Stimulated activated CD8-positive, alpha-beta memory T cell treated with anti-CD3 and anti-CD28 coated beads, Interleukin-4, amount 100 ng/mL, for 24 hours (primary cell): ENCODE measurements at regions not wholly inside any gene's neighbourhood (a gene's known extent, or its start where the extent isn't known, plus 50 kb on each side); places are given as distances from the start of the nearest gene placed in this dataset.

Experiments
- DNase-seq: peaks from one replicate; pipeline ENCODE4 v3.0.0-alpha.2; 2020; ENCODE audit warnings: low read depth

DNA sequence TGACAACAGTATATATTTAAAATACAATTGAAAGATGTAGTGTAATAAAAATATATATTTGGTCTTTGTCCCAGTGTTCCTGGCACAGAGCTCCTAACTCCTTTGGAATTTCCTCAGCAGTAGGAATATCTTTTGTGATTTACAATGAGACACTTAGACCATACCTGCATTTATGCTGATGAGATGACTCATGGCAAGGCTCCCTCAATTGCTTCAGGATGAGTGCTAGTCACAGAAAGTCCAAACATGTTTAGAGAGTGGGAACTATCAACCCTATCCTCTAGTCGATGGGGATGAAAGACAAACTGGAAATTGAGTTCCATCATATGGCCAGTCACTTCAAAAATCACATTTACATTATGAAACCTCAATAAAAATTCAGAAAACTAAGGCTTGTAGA, 588.3 kb upstream of the LMCD1 start:
- DNase-seq = no peak

- DNase-seq = no peak
These were observed 586.3 kb upstream of the LMCD1 start for GRCh38 chr3:7915356-7915755.

DNA sequence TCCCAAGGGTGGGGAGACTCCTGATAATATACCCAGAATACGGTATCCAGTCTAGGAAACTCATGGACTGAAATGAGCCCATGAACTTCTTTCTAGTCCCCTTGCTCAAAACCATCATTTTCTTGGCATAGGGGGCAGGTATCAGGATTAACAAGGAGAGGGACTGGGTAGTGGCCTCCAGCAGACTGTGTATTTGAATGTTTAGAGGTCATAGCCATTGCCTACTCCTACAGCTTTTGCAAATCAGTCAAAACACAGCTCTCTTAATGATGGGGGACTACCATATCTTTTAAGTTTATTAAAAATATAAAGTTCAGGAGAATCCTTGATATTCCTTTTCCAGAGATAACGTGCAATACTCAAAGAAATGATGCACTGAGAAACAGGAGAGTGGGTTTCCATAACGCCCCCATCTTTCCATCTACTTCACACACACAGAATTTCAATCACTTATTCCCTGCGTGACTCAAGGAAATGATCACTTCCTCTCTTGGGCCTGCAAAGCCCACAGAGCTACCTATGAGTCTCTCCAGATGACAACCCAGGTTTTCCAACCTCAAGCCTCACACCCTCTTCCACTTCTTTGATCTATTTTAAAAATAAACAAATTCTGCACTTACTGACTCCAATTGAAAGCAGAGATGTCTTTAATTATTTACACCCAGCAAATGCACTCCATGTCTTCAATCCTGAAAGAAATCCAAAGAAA, 584.0 kb upstream of the LMCD1 start:
- peak; percentile 0 for DNase-seq

GRCh38 chr3:7920211-7920610, 581.4 kb upstream of the LMCD1 start:
- no peak for DNase-seq

DNA sequence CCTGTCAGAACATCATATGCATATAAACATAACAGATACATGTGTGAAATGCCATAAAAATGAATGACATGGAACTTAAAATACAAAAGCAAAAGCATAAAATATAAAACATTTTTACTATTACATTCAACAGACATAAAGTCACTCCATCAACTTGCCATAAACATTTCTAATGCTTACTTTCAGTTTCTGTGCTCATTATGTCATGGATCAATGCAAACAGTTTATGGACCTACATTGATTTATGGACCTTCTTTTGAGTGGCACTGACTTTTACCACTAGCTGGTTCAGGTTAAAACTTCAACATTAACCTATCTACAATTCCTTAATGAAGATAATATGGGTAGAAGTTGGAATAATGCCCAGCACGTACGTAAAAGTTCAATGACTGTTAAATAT, 577.4 kb upstream of the LMCD1 start:
- DNase-seq = no peak

GRCh38 chr3:7927015-7927414, 574.6 kb upstream of the LMCD1 start:
- DNase-seq = no peak

DNA sequence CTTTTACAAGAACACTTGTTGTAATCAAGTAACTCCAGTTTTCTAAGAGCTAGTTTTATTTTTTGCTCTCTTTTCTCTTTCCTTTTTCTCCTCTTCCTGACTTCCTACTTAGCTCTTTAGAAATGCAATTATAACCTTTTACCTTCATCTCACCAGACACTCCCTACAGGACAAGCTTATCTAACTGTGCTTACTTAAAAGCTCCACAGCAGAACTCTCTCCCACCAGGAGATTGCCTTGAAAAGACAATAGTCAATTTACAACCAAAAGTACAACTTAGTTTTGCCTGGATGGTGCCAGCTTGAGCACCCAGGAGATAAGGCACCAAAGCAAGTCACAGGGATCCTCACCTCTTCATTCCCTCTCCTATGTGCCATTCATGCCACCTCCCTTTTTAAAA, 573.8 kb upstream of the LMCD1 start:
- DNase-seq = no peak

GRCh38 chr3:7929319-7929889, 572.2 kb upstream of the LMCD1 start:
- DNase-seq = no peak

DNA sequence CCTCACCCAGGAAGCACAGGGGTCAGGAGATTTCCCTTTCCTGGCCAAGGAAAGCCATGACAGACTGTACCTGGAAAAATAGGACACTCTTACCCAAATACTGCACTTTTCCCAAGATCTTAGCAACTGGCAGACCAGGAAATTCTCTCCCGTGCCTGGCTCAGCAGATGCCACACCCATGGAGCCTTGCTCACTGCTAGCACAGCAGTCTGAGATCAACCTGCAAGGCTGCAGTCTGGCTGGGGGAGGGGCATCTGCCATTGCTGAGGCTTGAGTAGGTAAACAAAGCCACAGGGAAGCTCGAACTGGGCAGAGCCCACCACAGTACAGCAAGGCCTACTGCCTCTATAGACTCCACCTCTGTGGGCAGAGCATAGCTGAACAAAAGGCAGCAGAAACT, 567.3 kb upstream of the LMCD1 start:
- DNase-seq = no peak

DNA sequence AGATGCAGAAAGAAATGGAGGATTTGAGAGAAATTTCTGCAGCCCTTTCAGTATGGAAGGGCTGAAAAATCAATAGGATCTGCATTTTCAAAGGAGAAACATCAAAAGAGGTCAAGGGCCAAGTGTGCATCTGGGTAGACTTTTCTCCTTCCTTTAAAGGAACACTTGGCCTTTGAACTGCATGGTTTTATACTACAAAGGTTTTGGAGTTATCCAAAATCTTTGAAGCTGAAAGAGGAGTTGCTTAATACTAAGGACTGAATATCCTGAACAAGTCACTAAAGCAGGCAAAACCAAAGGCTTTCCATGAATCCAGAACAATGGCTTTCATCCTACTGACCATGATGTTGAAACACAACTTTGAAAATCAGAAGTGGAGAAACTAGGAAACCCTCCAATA, 553.7 kb upstream of the LMCD1 start:
- no peak for DNase-seq

GRCh38 chr3:7950890-7951289, 550.7 kb upstream of the LMCD1 start:
- no peak for DNase-seq

GRCh38 chr3:7953449-7954014, 548.1 kb upstream of the LMCD1 start:
- no peak for DNase-seq

GRCh38 chr3:7957024-7957423, 544.6 kb upstream of the LMCD1 start:
- no peak for DNase-seq

GRCh38 chr3:7959094-7959493, 542.5 kb upstream of the LMCD1 start:
- DNase-seq = no peak

DNA sequence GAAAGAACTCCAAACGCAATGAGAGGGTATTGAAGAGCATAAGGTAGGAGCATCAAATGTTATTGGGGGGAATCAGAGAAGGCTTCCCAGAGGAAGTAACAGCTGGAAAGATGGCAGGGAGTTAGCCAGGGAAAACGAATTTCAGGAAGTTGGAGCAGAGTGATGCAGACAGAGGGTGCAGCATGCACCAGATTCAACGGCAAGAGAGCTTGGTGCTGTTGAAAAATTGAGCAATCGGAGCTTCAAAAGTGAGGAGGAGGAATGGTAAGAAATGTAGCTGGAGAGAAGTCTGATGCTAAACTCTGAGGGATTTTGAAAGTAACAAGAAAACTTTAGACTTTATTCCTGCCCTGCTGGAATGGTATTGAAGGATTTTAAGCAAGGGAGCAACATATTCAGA, 541.0 kb upstream of the LMCD1 start:
- no peak for DNase-seq

DNA sequence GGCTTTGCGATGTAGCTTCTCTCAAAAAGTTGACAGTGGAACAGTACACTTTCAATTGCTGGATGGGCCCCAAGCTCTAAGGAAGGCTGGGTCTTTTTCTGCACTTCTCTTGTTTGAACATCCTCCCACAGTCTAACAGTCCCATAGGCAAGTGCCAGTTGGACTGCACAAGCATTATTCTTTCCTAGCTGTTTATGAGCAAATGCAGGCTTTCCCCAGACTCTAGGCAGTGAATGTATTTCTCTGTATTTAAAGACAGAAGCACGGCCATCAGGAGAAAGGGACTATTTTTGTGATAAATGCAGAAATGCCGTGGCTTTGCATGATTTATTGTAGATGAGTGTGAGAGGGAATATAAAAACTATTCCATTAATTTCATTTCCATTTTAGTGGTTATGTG, 539.3 kb upstream of the LMCD1 start:
- no peak for DNase-seq

DNA sequence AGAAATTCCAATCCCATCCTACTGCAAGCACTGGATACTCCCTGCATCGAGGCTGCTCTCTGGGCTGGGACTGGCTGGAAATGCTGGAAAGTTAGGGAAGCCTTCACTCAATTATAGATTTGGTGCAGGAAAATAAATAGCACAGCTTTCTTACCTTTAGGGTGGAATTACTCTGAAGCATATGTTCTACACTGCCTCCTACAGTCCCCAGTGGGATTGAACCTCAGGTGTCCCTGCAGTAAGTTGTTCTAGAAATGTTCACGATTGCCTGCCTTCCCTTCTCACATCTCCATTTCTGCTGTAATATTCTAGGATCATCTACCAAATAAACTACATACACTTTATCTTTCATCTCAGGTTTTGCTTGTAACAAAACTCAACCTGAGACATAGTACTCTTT, 536.7 kb upstream of the LMCD1 start:
- DNase-seq = no peak

DNA sequence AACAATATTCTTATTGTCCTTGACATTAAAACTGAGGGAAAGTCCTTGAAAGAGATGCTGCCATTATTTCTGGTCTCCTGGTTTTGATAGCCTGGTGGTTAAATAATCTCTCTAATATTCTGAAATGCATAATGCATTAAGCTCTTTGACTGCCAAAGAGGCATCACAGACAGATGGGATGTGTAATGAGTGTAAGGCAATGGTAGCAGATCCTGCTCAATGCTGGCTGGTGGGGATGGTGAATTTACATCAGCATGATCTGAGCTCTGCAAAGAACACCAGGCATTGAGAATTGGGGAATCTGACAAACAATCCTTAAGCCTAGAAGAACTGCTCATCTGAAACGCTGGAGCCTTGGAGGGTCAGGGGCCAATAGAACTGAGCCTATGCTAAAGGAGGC, 528.6 kb upstream of the LMCD1 start:
- DNase-seq = no peak

DNA sequence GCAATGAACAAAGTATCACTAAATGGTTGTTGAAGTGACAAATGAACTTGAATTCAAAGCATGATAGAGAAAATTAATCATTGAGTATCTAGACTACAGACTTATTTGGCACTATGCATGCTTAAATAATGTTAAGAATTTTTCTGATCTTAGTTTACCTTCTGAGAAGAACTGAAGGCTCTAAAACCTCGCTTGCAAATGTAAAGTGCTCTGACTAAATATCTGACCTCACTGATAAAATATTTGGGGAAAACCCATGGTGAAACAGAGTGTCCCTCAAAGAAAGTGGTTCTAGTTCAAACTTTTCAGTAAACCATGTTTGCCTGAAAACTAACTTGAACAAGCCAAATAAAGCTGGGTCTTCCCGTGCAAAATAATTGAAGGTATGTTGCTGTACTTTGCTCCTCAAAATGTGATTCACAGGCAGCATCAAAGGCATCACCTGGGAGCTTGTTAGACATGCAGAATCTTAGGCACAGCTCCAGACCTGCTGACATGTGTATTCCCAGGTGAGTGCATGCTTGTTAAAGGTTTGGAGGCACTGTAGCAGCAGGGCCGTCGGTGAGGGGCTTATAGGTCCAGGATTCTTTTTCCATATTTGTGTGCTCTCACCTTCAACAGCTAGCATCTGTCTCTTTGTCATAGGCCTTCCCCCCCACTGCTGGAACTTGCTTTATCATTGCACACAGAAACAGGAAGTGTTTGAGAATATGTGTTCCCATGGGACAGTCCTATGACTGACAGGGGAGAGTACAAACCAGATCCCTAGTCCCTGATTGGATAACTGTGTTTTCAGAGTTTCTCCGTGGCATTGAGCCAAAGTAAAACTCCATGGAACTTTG, 524.2 kb upstream of the LMCD1 start:
- no peak for DNase-seq

- no peak for DNase-seq
These were observed 523.6 kb upstream of the LMCD1 start for GRCh38 chr3:7978087-7978422.

DNA sequence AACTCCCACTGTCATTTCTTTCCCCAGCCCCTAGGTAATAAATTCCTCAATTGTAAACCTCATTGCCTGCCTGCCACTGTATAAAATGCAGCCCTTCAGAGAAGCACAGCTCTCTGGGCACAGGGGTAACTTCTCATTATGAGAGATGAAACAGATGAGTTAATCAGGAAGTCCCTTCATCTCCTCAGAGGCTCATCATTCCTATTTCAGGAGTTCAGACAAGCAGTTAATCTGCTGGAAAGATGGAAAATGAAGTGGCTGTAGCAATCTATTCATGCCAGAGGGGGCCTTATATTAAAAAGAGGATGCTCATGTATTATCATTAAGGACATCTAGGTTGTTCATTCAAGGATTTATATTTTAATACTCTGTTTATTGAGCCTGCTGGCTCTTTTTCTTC, 519.5 kb upstream of the LMCD1 start:
- no peak for DNase-seq

DNA sequence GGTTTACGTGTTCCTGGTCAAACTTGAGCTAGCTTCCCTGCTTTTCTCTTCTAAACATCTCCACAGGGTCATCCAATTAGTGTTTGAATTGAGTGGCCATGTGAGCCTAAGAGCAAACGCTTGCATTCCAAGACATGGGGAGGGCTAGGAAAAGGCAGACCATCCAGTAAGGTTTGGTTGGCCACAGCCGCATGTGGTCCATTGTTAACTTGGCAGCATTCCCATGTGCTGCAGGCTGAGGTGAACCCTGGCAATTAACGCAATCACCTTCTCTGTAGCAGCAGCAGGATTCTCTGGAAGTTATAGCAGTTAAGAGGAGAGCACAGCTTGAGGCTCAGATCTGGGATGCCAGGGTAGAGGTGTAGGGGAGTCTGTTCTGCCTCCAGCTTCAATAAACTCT, 502.2 kb upstream of the LMCD1 start:
- no peak for DNase-seq

- DNase-seq = no peak
These were observed 500.3 kb upstream of the LMCD1 start for GRCh38 chr3:8001307-8001706.
